HT-29 (cell line): ENCODE measurements at regions not wholly inside any gene's neighbourhood (a gene's known extent, or its start where the extent isn't known, plus 50 kb on each side); places are given as distances from the start of the nearest gene placed in this dataset.
"Not testable (repeated sequence)": the region's sequence is repeated elsewhere in the genome, so short reads cannot be mapped to it uniquely, and the experiment has no call there.

Experiments used
- DNase-seq: peaks from one replicate; pipeline ENCODE4 v3.0.0-alpha.2; 2015; ENCODE audit warnings: low spot score

- not testable (repeated sequence) for DNase-seq
Observed at GRCh38 chr4:165819126-165819525, 53.9 kb upstream of the TLL1 start.
